Prostate gland (tissue), 2 donors: ENCODE measurements at regions not wholly inside any gene's neighbourhood (a gene's known extent, or its start where the extent isn't known, plus 50 kb on each side); places are given as distances from the start of the nearest gene placed in this dataset.
A peak's percentile ranks its signal among the peaks of the same experiment; 100 is the strongest.

Experiments used
- DNase-seq: peaks from one replicate; pipeline ENCODE4 v3.0.0-alpha.2; 2019; ENCODE audit warnings: low spot score
- H3K27ac ChIP-seq, 2 donors: fragments of 200-600 bp; sonication (generic); 2 replicates each; pipeline ENCODE4 v1.5.1; 2017 to 2019
- H3K27me3 ChIP-seq: fragments of 200-600 bp; sonication (generic); replicated peaks from 2 replicates; pipeline ENCODE4 v1.5.1; 2019; ENCODE audit not compliant: insufficient read depth
- H3K36me3 ChIP-seq, 2 donors: fragments of 200-600 bp; sonication (generic); 1 replicate in 1 of 2; 2 replicates in 1 of 2; pipeline versions ENCODE4 v1.5.1 to v1.8.1; 2017 to 2019
- H3K4me1 ChIP-seq: fragments of 200-600 bp; sonication (generic); replicated peaks from 2 replicates; pipeline ENCODE4 v1.5.1; 2019
- H3K4me3 ChIP-seq, 2 donors: fragments of 200-600 bp; sonication (generic); 2 replicates each; pipeline ENCODE4 v1.5.1; 2017 to 2019
- H3K9me3 ChIP-seq: fragments of 200-600 bp; sonication (generic); 2 replicates; pipeline ENCODE4 v1.5.1; 2017
- CTCF ChIP-seq, 4 experiments: fragments of 200-600 bp in 2 of 4; fragments of 450-650 bp in 2 of 4; sonication (generic) in 2 of 4; IDR thresholded peaks; 1 replicate in 3 of 4; 2 replicates in 1 of 4; pipeline ENCODE4 v1.5.1; 2016 to 2019; ENCODE audit warnings: antibody characterized with exemption in 4 of 4, mild to moderate bottlenecking in 2 of 4, moderate library complexity in 2 of 4
- POLR2A ChIP-seq: fragments of 450-650 bp; IDR thresholded peaks from one replicate; pipeline ENCODE4 v1.6.1; 2016; ENCODE audit warnings: antibody characterized with exemption, mild to moderate bottlenecking
- POLR2AphosphoS5 ChIP-seq: sonication (generic); formaldehyde crosslinking; IDR thresholded peaks from one replicate; pipeline ENCODE4 v1.6.1; 2017; ENCODE audit warnings: antibody characterized with exemption
- WGBS: methylation state at CpG from one replicate; pipeline ENCODE4 v1.1.5; 2018; 5-methylcytosine and 5-hydroxymethylcytosine counted together
- intact Hi-C: fragments of 100-400 bp; cut with DNase I; formaldehyde crosslinking; loops from one replicate; pipeline ENCODE4 v1.14.2; 2022

DNA sequence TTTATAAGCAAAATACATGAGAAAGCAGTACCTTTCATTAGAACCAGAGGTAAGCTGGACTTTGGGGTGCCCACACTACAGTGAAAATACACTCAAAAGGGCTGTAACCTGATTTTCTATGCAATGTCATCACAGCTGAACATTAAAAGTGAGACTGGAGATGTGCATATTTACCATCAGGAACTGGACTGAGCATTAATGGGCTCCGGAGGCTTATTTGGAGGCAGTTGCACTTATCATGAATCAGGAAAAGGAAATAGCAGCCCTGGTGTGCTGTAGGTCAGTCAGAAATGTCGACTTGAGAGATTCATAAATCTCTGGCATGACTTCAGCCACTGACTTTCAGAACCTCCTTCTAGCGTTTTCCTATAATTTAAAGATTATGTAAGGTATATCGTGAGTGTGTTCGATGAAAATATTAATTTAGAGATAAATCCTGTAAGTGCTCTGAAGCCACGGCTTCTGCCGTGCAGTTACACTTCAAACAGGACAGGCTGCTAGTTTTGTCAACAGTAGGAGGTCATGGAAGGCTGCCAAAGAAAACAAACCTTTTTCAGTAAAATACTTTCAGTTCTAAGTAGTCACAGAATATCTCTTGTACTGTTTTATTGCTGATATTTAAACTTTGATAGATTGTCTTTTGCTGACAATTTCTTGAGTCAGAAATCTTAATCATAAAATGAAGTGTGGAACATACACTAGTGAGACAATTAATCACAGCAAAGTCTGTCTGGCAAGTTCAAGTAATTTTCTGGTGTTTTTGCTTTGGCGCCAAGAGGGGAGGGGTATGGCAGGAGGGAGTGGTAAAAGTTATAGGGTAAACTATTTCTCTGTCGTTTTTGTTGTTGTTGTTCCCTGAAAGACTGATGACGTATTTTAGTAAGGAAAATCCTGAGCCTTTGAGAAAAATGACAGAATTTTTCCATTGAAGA, 939.7 kb downstream of the NR2F1-AS1 start:
- H3K9me3 ChIP-seq = no peaks in the 10 kb centered on the region
- no peak overlapping the region for H3K4me3 ChIP-seq
- H3K27me3 ChIP-seq = no peaks in the 10 kb centered on the region
- 5% methylated on average over 10 of the region's 10 CpGs for WGBS
- no peak for TF ChIP-seq CTCF (IDR thresholded peaks at IDR 0.05)
- TF ChIP-seq POLR2A = no peak
- no peak for TF ChIP-seq POLR2AphosphoS5
- intact Hi-C loops = no loop called here
- H3K4me1 ChIP-seq = no peaks in the 10 kb centered on the region
- H3K36me3 ChIP-seq = no peaks in the 10 kb centered on the region
- no peak overlapping the region for H3K27ac ChIP-seq
- DNase-seq = peak; percentile 5

DNA sequence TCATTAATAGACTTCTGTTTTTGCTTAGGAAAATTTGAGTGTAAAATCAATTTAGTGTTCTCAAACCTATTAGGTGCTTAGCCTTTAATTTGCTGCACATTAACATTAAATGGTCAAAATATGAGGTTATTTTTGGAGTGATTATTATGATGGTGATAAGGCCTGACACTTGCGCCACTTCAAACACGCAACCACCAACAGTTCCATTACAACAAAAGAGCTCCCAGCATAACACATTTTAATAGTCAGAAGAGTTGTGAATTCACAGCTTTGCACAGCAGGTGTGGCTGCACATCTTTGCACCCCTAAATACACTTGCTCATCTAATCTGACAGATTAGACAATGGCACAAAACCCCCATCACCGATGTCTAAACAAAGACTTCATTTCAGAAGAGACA, 940.7 kb downstream of the NR2F1-AS1 start:
- H3K27ac ChIP-seq = no peak overlapping the region
- H3K4me1 ChIP-seq = no peaks in the 10 kb centered on the region
- intact Hi-C loops = no loop called here
- no peaks in the 10 kb centered on the region for H3K36me3 ChIP-seq
- DNase-seq = no peak
- no peak overlapping the region for H3K4me3 ChIP-seq
- TF ChIP-seq POLR2AphosphoS5 = no peak
- TF ChIP-seq POLR2A = no peak
- TF ChIP-seq CTCF (IDR thresholded peaks at IDR 0.05) = no peak
- no peaks in the 10 kb centered on the region for H3K9me3 ChIP-seq
- 85% methylated on average over 3 of the region's 3 CpGs for WGBS
- no peaks in the 10 kb centered on the region for H3K27me3 ChIP-seq

- no peak for DNase-seq
- 68% methylated on average over 4 of the region's 4 CpGs for WGBS
- Histone ChIP-seq H3K4me1 (no peaks in the 10 kb centered on the region), H3K27ac (no peak overlapping the region), H3K4me3 (no peak overlapping the region), H3K36me3 (no peaks in the 10 kb centered on the region), H3K9me3 (no peaks in the 10 kb centered on the region), H3K27me3 (no peaks in the 10 kb centered on the region)
- intact Hi-C loops = no loop called here
- TF ChIP-seq CTCF (IDR thresholded peaks at IDR 0.05) = no peak
- no peak for TF ChIP-seq POLR2A
- TF ChIP-seq POLR2AphosphoS5 = no peak
Observed at GRCh38 chr5:92637960-92638359, 943.1 kb downstream of the NR2F1-AS1 start.

- Histone ChIP-seq H3K36me3 (no peaks in the 10 kb centered on the region), H3K27me3 (no peaks in the 10 kb centered on the region), H3K4me1 (no peaks in the 10 kb centered on the region), H3K4me3 (no peak overlapping the region), H3K9me3 (no peaks in the 10 kb centered on the region), H3K27ac (no peak overlapping the region)
- WGBS = 84% methylated on average over 2 of the region's 2 CpGs
- intact Hi-C loops = no loop called here
- no peak for DNase-seq
- TF ChIP-seq CTCF (IDR thresholded peaks at IDR 0.05) (no peak), POLR2AphosphoS5 (no peak), POLR2A (no peak)
Observed at GRCh38 chr5:92637247-92637646, 943.8 kb downstream of the NR2F1-AS1 start.

- 91% methylated on average over 11 of the region's 11 CpGs for WGBS
- Histone ChIP-seq H3K4me3 (no peak overlapping the region), H3K4me1 (no peaks in the 10 kb centered on the region), H3K27me3 (no peaks in the 10 kb centered on the region), H3K36me3 (no peaks in the 10 kb centered on the region), H3K27ac (no peak overlapping the region), H3K9me3 (no peaks in the 10 kb centered on the region)
- no peak for DNase-seq
- TF ChIP-seq CTCF (IDR thresholded peaks at IDR 0.05) = no peak
- no peak for TF ChIP-seq POLR2AphosphoS5
- no peak for TF ChIP-seq POLR2A
- intact Hi-C loops = no loop called here
Observed at GRCh38 chr5:92635001-92635461, 946.0 kb downstream of the NR2F1-AS1 start.
